Thymus (tissue), 11 donors: ENCODE measurements at regions not wholly inside any gene's neighbourhood (a gene's known extent, or its start where the extent isn't known, plus 50 kb on each side); places are given as distances from the start of the nearest gene placed in this dataset.

ENCODE experiments used
- DNase-seq, 9 donors: peaks; one replicate each; pipeline ENCODE4 v3.0.0-alpha.2; 2013; ENCODE audit warnings: low spot score in 9 of 9, low read depth in 6 of 9, missing footprints in 1 of 9
- H3K27ac ChIP-seq, 2 donors: one replicate each; pipeline ENCODE4 v1.5.1; 2013; ENCODE audit warnings: control low read depth in 1 of 2, low read depth in 1 of 2, low read length in 1 of 2, mild to moderate bottlenecking in 1 of 2, moderate library complexity in 1 of 2
- H3K27me3 ChIP-seq, 2 donors: one replicate each; pipeline ENCODE4 v1.5.1; 2013; ENCODE audit warnings: low read length in 1 of 2; ENCODE audit not compliant: control insufficient read depth in 2 of 2, insufficient read depth in 1 of 2
- H3K36me3 ChIP-seq, 2 donors: one replicate each; pipeline ENCODE4 v1.5.1; 2013; ENCODE audit warnings: low read length in 1 of 2, mild to moderate bottlenecking in 1 of 2, moderate library complexity in 1 of 2; ENCODE audit not compliant: control insufficient read depth in 2 of 2, insufficient read depth in 2 of 2
- H3K4me1 ChIP-seq, 2 donors: one replicate each; pipeline ENCODE4 v1.5.1; 2013; ENCODE audit warnings: low read length in 2 of 2; ENCODE audit not compliant: control insufficient read depth in 2 of 2, insufficient read depth in 2 of 2
- H3K4me3 ChIP-seq, 2 donors: one replicate each; pipeline ENCODE4 v1.5.1; 2013; ENCODE audit warnings: low read length in 2 of 2, control low read depth in 1 of 2, mild to moderate bottlenecking in 1 of 2
- H3K9me3 ChIP-seq, 2 donors: one replicate each; pipeline ENCODE4 v1.5.1; 2013; ENCODE audit warnings: low read length in 1 of 2, mild to moderate bottlenecking in 1 of 2; ENCODE audit not compliant: control insufficient read depth in 2 of 2, insufficient read depth in 1 of 2
- WGBS: extraction: QIAGEN DNeasy Blood & Tissue Kit; methylation state at CpG from one replicate; pipeline ENCODE4 v1.1.7; 2013; 5-methylcytosine and 5-hydroxymethylcytosine counted together
- donor health status: healthy.

- no peak overlapping the region for H3K4me3 ChIP-seq
- 93% methylated on average over 2 of the region's 2 CpGs for WGBS
- H3K27me3 ChIP-seq: no peaks in the 10 kb centered on the region
Observed at GRCh38 chr9:34907044-34907443, 51.0 kb upstream of the PHF24 start.

GRCh38 chr9:34899535-34900158, 58.4 kb upstream of the PHF24 start:
- peak; percentile 41 to 87 (median 79) for DNase-seq
- no peaks in the 10 kb centered on the region for H3K9me3 ChIP-seq
- 29% methylated on average over 7 of the region's 7 CpGs for WGBS
- peaks cover 0 to 3% of the 10 kb centered on the region in 2 donors for H3K27me3 ChIP-seq
- H3K27ac ChIP-seq: no peak overlapping the region
- no peaks in the 10 kb centered on the region for H3K4me1 ChIP-seq
- no peak overlapping the region for H3K4me3 ChIP-seq
- H3K36me3 ChIP-seq: no peaks in the 10 kb centered on the region

More at GRCh38 chr9:34907044-34907443, 51.0 kb upstream of the PHF24 start:
- no peak for DNase-seq
- no peaks in the 10 kb centered on the region for H3K36me3 ChIP-seq
- no peak overlapping the region for H3K27ac ChIP-seq
- no peaks in the 10 kb centered on the region for H3K4me1 ChIP-seq
- no peaks in the 10 kb centered on the region for H3K9me3 ChIP-seq

- Histone ChIP-seq H3K4me1 (no peaks in the 10 kb centered on the region), H3K4me3 (no peak overlapping the region), H3K27me3 (peaks cover 0 to 3% of the 10 kb centered on the region in 2 donors), H3K36me3 (no peaks in the 10 kb centered on the region), H3K27ac (no peak overlapping the region), H3K9me3 (no peaks in the 10 kb centered on the region)
- WGBS: 79% methylated on average over 8 of the region's 8 CpGs
- DNase-seq: no peak
Observed at GRCh38 chr9:34898846-34899245, 59.2 kb upstream of the PHF24 start.

- WGBS: 39% methylated on average over 2 of the region's 2 CpGs
- H3K9me3 ChIP-seq: no peaks in the 10 kb centered on the region
- no peak overlapping the region for H3K27ac ChIP-seq
- peaks cover 0 to 7% of the 10 kb centered on the region in 2 donors for H3K27me3 ChIP-seq
- no peak overlapping the region for H3K4me3 ChIP-seq
- no peaks in the 10 kb centered on the region for H3K4me1 ChIP-seq
- no peak for DNase-seq
- H3K36me3 ChIP-seq: no peaks in the 10 kb centered on the region
Observed at GRCh38 chr9:34896112-34896511, 62.0 kb upstream of the PHF24 start.

- DNase-seq: no peak
- Histone ChIP-seq H3K36me3 (no peaks in the 10 kb centered on the region), H3K4me3 (no peak overlapping the region), H3K9me3 (no peaks in the 10 kb centered on the region), H3K27me3 (peaks cover 0 to 4% of the 10 kb centered on the region in 2 donors), H3K27ac (no peak overlapping the region), H3K4me1 (no peaks in the 10 kb centered on the region)
- 32% methylated on average over 5 of the region's 5 CpGs for WGBS
Observed at GRCh38 chr9:34892886-34893285, 65.2 kb upstream of the PHF24 start.

GRCh38 chr9:34891386-34891785, 66.7 kb upstream of the PHF24 start:
- 100% methylated on average over 1 of the region's 1 CpG for WGBS
- no peak overlapping the region for H3K4me3 ChIP-seq
- no peak for DNase-seq
- H3K27me3 ChIP-seq: peaks cover 0 to 4% of the 10 kb centered on the region in 2 donors
- no peaks in the 10 kb centered on the region for H3K4me1 ChIP-seq
- H3K27ac ChIP-seq: no peak overlapping the region
- H3K36me3 ChIP-seq: no peaks in the 10 kb centered on the region
- H3K9me3 ChIP-seq: no peaks in the 10 kb centered on the region

- Histone ChIP-seq H3K36me3 (no peaks in the 10 kb centered on the region), H3K27ac (no peak overlapping the region), H3K4me3 (no peak overlapping the region), H3K9me3 (no peaks in the 10 kb centered on the region), H3K4me1 (no peaks in the 10 kb centered on the region), H3K27me3 (peaks cover 0 to under 1% of the 10 kb centered on the region in 2 donors)
- WGBS: 49% methylated on average over 2 of the region's 2 CpGs
- DNase-seq: no peak
Observed at GRCh38 chr9:34887841-34888240, 70.2 kb upstream of the PHF24 start.

- Histone ChIP-seq H3K27me3 (no peaks in the 10 kb centered on the region), H3K36me3 (no peaks in the 10 kb centered on the region), H3K4me1 (no peaks in the 10 kb centered on the region), H3K4me3 (no peak overlapping the region), H3K27ac (no peak overlapping the region), H3K9me3 (no peaks in the 10 kb centered on the region)
- 84% methylated on average over 2 of the region's 2 CpGs for WGBS
- DNase-seq: no peak
Observed at GRCh38 chr9:34884747-34885189, 73.3 kb upstream of the PHF24 start.

GRCh38 chr9:34876096-34876495, 82.0 kb upstream of the PHF24 start:
- no peak for DNase-seq
- Histone ChIP-seq H3K4me3 (no peak overlapping the region), H3K27me3 (no peaks in the 10 kb centered on the region), H3K36me3 (no peaks in the 10 kb centered on the region), H3K27ac (no peak overlapping the region), H3K9me3 (no peaks in the 10 kb centered on the region), H3K4me1 (no peaks in the 10 kb centered on the region)
- 96% methylated on average over 3 of the region's 3 CpGs for WGBS
